Activated CD4-positive, alpha-beta T cell treated with anti-CD3 and anti-CD28 coated beads for 24 hours (primary cell): ENCODE measurements at regions not wholly inside any gene's neighbourhood (a gene's known extent, or its start where the extent isn't known, plus 50 kb on each side); places are given as distances from the start of the nearest gene placed in this dataset.
"Not testable (repeated sequence)": the region's sequence is repeated elsewhere in the genome, so short reads cannot be mapped to it uniquely, and the experiment has no call there.

ENCODE experiments used
- DNase-seq, 2 donors: peaks; one replicate each; pipeline ENCODE4 v3.0.0-alpha.2; 2020; ENCODE audit warnings: low read depth in 2 of 2

DNA sequence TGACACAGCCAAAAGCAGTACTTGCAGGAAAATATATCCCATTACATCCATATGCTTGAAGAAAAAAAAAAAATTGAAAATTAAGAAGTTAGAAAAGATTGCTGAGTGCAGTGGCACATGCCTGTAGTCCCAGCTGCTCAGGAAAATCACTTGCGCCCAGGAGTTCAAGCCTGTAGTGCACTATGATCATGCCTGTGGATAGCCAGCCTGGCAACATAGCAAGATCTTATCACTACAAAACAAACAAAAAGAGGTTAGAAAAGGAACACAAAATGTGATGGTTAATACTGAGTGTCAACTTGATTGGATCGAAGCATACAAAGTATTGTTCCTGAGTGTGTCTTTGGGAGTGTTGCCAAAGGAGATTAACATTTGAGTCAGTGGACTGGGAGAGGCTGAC, 361.9 kb downstream of the NYAP2 start:
- DNase-seq, result no peak

GRCh38 chr2:225757248-225757647, 357.7 kb downstream of the NYAP2 start:
- DNase-seq, result no peak

- DNase-seq, result no peak
These were observed 356.7 kb downstream of the NYAP2 start for GRCh38 chr2:225756198-225756597.

GRCh38 chr2:225748609-225749008, 349.1 kb downstream of the NYAP2 start:
- no peak for DNase-seq

GRCh38 chr2:225743996-225744395, 344.5 kb downstream of the NYAP2 start:
- not testable (repeated sequence) for DNase-seq

DNA sequence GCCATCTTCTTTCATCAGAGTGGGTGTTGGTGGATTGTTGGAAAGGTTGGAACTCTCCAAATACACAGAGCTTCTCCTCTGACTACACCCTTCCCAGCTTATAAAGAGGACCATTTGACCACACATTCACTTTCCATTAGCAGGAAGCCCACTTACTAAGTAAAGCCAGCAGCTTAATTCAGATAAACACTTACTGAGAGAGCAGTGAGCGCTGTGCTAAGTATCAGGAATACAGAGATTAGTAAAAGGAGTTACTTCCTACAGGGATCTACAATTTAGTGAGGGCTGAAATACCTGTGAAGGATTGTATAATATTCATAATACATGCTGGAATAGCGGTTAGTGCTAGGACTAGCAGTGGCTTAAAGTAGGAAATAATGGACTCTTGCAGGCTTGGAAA, 343.0 kb downstream of the NYAP2 start:
- DNase-seq, result no peak

- DNase-seq, result no peak
These were observed 340.6 kb downstream of the NYAP2 start for GRCh38 chr2:225740086-225740485.

- DNase-seq, result no peak
These were observed 339.8 kb downstream of the NYAP2 start for GRCh38 chr2:225739328-225739727.

DNA sequence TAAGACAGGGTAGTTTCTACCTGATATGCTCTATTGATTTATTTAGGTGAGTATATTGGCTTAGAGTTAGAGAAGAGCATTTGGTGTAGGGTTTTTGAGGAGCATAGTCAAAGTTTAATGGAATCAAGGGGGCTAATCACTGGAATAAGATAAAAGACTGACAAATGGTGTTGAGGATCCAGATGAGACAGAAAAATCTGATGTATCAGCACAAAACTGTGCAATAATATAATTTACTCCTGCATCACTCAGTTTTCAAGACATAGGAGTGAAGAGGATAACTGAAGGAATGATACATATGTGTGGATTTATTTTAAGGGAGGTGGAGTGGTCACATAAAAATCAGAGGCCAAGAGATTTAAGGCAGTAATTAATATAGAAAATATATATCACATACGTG, 339.2 kb downstream of the NYAP2 start:
- no peak for DNase-seq

DNA sequence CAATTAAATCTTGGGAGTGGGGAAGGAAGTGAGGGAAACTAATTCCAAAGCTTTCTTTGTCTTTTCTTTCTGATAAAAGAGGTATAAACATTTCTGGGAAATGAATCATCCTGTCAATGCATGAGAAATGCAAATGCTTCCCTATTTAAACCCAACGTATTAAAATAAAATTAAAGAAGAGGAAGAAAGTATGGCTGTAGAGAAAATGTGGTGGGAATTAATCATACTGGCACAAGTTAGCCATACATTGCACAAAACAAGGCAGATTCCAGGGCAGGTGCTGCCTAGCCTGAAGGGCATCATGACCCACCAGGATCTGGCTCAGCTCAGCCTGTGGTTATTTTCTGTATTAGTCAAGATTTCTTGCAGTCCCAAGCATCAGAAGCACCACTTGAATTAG, 338.0 kb downstream of the NYAP2 start:
- DNase-seq, result no peak

- no peak for DNase-seq
These were observed 336.3 kb downstream of the NYAP2 start for GRCh38 chr2:225735844-225736243.

DNA sequence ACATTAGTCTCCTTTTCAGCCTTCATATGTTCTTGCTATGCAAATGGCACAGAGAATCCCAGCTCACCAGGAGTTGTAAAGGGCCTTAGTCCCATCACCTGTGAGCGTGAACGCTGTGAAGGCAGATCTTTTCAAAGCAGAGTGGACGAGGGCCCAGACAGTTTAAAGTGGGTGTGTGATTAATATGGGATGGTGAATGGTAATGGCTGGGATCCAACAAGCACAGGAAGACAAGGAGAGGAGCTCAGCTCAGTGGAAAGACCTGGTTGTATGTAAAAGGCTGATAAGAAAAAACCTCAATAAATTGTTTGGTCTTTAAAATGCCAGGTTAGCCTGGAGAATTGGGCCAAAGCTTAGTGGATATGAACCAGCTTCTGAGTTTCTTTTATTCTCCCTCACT, 326.2 kb downstream of the NYAP2 start:
- no peak for DNase-seq
